Activated CD8-positive, alpha-beta T cell treated with anti-CD3 and anti-CD28 coated beads for 36 hours (primary cell): ENCODE measurements at regions not wholly inside any gene's neighbourhood (a gene's known extent, or its start where the extent isn't known, plus 50 kb on each side); places are given as distances from the start of the nearest gene placed in this dataset.

Source experiments
- ATAC-seq: fragments of 200-7000 bp; cut with Tn5 transposase; one replicate; pipeline ENCODE4 v1.10.0; 2021; ENCODE audit warnings: mild to moderate bottlenecking, moderate library complexity
- CTCF ChIA-PET: fragments of 350-600 bp; sonication (Branson Sonifier 250); formaldehyde crosslinking; loops from one replicate; lab custom pipeline; 2021; ENCODE audit warnings: antibody characterized with exemption; lab: Charles Lee
- POLR2A ChIA-PET: fragments of 350-600 bp; sonication (Branson Sonifier 250); formaldehyde crosslinking; loops from one replicate; lab custom pipeline; 2021; ENCODE audit warnings: antibody characterized with exemption; lab: Charles Lee
- DNase-seq: peaks from one replicate; pipeline ENCODE4 v3.0.0-alpha.2; 2020
- H3K27ac Mint-ChIP-seq: one replicate; pipeline ENCODE4 v1.8.0; 2021; ENCODE audit warnings: mild to moderate bottlenecking, mixed read lengths
- H3K27me3 Mint-ChIP-seq: one replicate; pipeline ENCODE4 v1.8.0; 2021; ENCODE audit warnings: mixed read lengths
- H3K36me3 Mint-ChIP-seq: one replicate; pipeline ENCODE4 v1.8.0; 2021; ENCODE audit warnings: low read depth, mixed read lengths
- H3K4me1 Mint-ChIP-seq: one replicate; pipeline ENCODE4 v1.8.0; 2021; ENCODE audit warnings: low read depth, mixed read lengths
- H3K4me3 Mint-ChIP-seq: one replicate; pipeline ENCODE4 v1.8.0; 2021; ENCODE audit warnings: mild to moderate bottlenecking, moderate library complexity, mixed read lengths
- H3K9me3 Mint-ChIP-seq: one replicate; pipeline ENCODE4 v1.8.0; 2021; ENCODE audit warnings: mixed read lengths
- CTCF ChIP-seq: fragments of 200-600 bp; IDR thresholded peaks from one replicate; pipeline ENCODE4 v1.8.0; 2022; ENCODE audit warnings: antibody characterized with exemption, mild to moderate bottlenecking
- intact Hi-C: fragments of 100-400 bp; cut with micrococcal nuclease; formaldehyde crosslinking; loops from one replicate; pipeline ENCODE4 v1.10.0; 2022

GRCh38 chr11:12598330-12599256 is 75.6 kb upstream of the TEAD1 start:
- ATAC-seq (no peak), DNase-seq (no peak)
- Mint-ChIP-seq H3K9me3 (no peaks in the 10 kb centered on the region), H3K4me3 (no peak overlapping the region), H3K4me1 (peaks cover 16% of the 10 kb centered on the region), H3K36me3 (no peaks in the 10 kb centered on the region), H3K27me3 (peaks cover 23% of the 10 kb centered on the region), H3K27ac (no peak overlapping the region)
- intact Hi-C loops, result no loop called here
- ChIA-PET POLR2A (no interaction called here), CTCF (interaction anchor here (0.8 to 3.6 kb wide), 19 partner anchors 8 to 301 kb away, joined by 3 to 35 read pairs (median 4); no protein-coding TSS in a partner anchor)
- TF ChIP-seq CTCF, result no peak

- Mint-ChIP-seq H3K9me3 (no peaks in the 10 kb centered on the region), H3K4me3 (no peak overlapping the region), H3K36me3 (no peaks in the 10 kb centered on the region), H3K27me3 (peaks cover 27% of the 10 kb centered on the region), H3K27ac (no peak overlapping the region), H3K4me1 (peaks cover 16% of the 10 kb centered on the region)
- intact Hi-C loops, result loop anchor here (5.0 kb wide), 1 partner anchor 288 kb away; no protein-coding TSS in a partner anchor
- TF ChIP-seq CTCF, result peak; percentile 83
- ChIA-PET POLR2A (no interaction called here), CTCF (interaction anchor here (0.6 to 3.6 kb wide), 31 partner anchors 9 to 340 kb away, joined by 3 to 35 read pairs (median 3); no protein-coding TSS in a partner anchor)
- ATAC-seq (no peak), DNase-seq (peak; percentile 46)
Observed at GRCh38 chr11:12599408-12600143, 74.6 kb upstream of the TEAD1 start.

- no peak for TF ChIP-seq CTCF
- DNase-seq (no peak), ATAC-seq (no peak)
- Mint-ChIP-seq H3K9me3 (no peaks in the 10 kb centered on the region), H3K4me1 (peaks cover 16% of the 10 kb centered on the region), H3K4me3 (no peak overlapping the region), H3K36me3 (no peaks in the 10 kb centered on the region), H3K27me3 (peaks cover 21% of the 10 kb centered on the region), H3K27ac (no peak overlapping the region)
- intact Hi-C loops, result loop anchor here (5.0 kb wide), 1 partner anchor 286 kb away; no protein-coding TSS in a partner anchor
- ChIA-PET POLR2A (no interaction called here), CTCF (interaction anchor here (0.6 to 3.6 kb wide), 5 partner anchors 10 to 289 kb away, joined by 3 to 35 read pairs (median 14); no protein-coding TSS in a partner anchor)
Observed at GRCh38 chr11:12600829-12601228, 73.4 kb upstream of the TEAD1 start.

- ChIA-PET POLR2A (no interaction called here), CTCF (interaction anchor here (1.1 kb wide), 1 partner anchor 286 kb away, joined by 3 read pairs; no protein-coding TSS in a partner anchor)
- H3K27ac Mint-ChIP-seq, result no peak overlapping the region
- H3K27me3 Mint-ChIP-seq, result peaks cover 17% of the 10 kb centered on the region
- no peaks in the 10 kb centered on the region for H3K36me3 Mint-ChIP-seq
- H3K9me3 Mint-ChIP-seq, result no peaks in the 10 kb centered on the region
- intact Hi-C loops, result loop anchor here (5.0 kb wide), 1 partner anchor 285 kb away; no protein-coding TSS in a partner anchor
- ATAC-seq, result no peak
- no peak overlapping the region for H3K4me3 Mint-ChIP-seq
- no peak for TF ChIP-seq CTCF
- no peak for DNase-seq
- H3K4me1 Mint-ChIP-seq, result peaks cover 16% of the 10 kb centered on the region
Observed at GRCh38 chr11:12602421-12602820, 71.8 kb upstream of the TEAD1 start.
